Dendritic cell treated with granulocyte-macrophage colony-stimulating factor and Interleukin-4, amounts not matched to agents 40 ng/mL and 50 ng/mL, for 4 days (primary cell): ENCODE measurements at regions not wholly inside any gene's neighbourhood (a gene's known extent, or its start where the extent isn't known, plus 50 kb on each side); places are given as distances from the start of the nearest gene placed in this dataset.

Experiments used
- H3K27ac Mint-ChIP-seq: one replicate; pipeline ENCODE4 v1.8.0; 2022; ENCODE audit warnings: mild to moderate bottlenecking, mixed read lengths
- H3K27me3 Mint-ChIP-seq: one replicate; pipeline ENCODE4 v1.8.0; 2022; ENCODE audit warnings: mild to moderate bottlenecking, mixed read lengths
- H3K36me3 Mint-ChIP-seq: one replicate; pipeline ENCODE4 v1.8.0; 2022; ENCODE audit warnings: low read depth, mixed read lengths
- H3K4me1 Mint-ChIP-seq: one replicate; pipeline ENCODE4 v1.8.0; 2022; ENCODE audit warnings: low read depth, mixed read lengths
- H3K4me3 Mint-ChIP-seq: one replicate; pipeline ENCODE4 v1.8.0; 2022; ENCODE audit warnings: mild to moderate bottlenecking, moderate library complexity, mixed read lengths
- H3K9me3 Mint-ChIP-seq: one replicate; pipeline ENCODE4 v1.8.0; 2022; ENCODE audit warnings: mixed read lengths
- intact Hi-C: fragments of 100-400 bp; cut with micrococcal nuclease; formaldehyde crosslinking; loops from one replicate; pipeline ENCODE4 v1.15.0; 2022

DNA sequence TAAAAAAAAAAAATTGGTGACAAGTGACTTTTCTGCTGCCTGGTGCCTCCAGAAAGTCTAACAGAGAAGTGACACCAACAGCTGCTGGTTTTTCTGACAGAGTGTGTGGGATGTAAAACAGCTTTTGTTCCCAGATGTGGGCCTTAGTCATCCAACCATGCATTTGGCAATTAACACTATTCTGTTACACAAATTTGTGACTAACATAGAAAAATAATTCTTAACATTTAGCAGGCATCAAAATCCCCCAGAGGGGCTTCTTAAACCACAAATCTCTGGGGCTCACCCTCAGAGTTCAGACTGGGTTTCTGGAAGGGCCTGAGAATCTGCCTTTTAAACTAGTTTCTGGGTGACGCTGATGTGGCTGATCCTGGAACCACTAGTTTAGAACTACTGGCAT, 100.5 kb upstream of the PCDH7 start:
- no peaks in the 10 kb centered on the region for H3K36me3 Mint-ChIP-seq
- intact Hi-C loops = no loop called here
- H3K4me3 Mint-ChIP-seq = no peak overlapping the region
- no peaks in the 10 kb centered on the region for H3K27me3 Mint-ChIP-seq
- H3K27ac Mint-ChIP-seq = no peak overlapping the region
- no peaks in the 10 kb centered on the region for H3K9me3 Mint-ChIP-seq
- H3K4me1 Mint-ChIP-seq = no peaks in the 10 kb centered on the region

DNA sequence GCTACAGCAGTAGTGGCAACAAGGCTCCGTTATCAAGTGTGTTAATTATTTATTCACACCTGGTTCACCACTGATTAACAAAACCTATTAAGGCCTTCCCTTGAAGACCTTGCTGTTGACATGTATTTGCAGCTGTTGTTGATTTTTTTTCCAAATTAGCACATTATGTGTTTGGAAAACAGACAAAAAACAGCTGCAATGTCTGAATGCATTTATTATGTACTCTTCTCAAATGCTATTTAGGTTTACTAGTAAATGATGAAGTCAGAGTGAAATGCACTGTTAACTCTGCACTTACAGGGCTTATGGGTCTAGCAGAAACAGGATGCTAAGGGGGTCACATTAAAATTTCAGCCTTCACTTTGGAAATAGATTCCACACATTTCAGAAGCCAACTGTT, 99.5 kb upstream of the PCDH7 start:
- no peak overlapping the region for H3K4me3 Mint-ChIP-seq
- H3K9me3 Mint-ChIP-seq = no peaks in the 10 kb centered on the region
- no peak overlapping the region for H3K27ac Mint-ChIP-seq
- no peaks in the 10 kb centered on the region for H3K36me3 Mint-ChIP-seq
- intact Hi-C loops = no loop called here
- no peaks in the 10 kb centered on the region for H3K4me1 Mint-ChIP-seq
- H3K27me3 Mint-ChIP-seq = no peaks in the 10 kb centered on the region

DNA sequence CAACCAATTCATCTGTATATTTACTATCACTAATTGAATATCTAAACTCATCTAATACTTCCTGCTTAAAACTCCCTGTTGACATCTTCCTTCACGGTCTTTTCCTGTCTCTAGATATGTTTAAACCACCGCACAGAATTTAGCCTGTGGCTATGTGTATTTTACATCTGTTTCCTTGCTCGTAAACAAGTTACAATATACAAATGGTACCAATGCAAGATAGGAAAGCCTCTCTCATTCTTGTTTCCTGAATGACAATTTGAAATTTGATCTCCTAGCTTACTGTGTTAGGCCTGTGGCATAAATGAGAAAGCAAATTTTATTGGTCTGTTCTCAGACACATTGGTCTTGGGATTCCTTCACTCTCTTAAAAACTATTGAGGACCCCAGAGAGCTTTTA, 89.7 kb upstream of the PCDH7 start:
- no peaks in the 10 kb centered on the region for H3K9me3 Mint-ChIP-seq
- no peaks in the 10 kb centered on the region for H3K36me3 Mint-ChIP-seq
- no peaks in the 10 kb centered on the region for H3K27me3 Mint-ChIP-seq
- no peaks in the 10 kb centered on the region for H3K4me1 Mint-ChIP-seq
- H3K4me3 Mint-ChIP-seq = no peak overlapping the region
- no peak overlapping the region for H3K27ac Mint-ChIP-seq
- intact Hi-C loops = no loop called here

DNA sequence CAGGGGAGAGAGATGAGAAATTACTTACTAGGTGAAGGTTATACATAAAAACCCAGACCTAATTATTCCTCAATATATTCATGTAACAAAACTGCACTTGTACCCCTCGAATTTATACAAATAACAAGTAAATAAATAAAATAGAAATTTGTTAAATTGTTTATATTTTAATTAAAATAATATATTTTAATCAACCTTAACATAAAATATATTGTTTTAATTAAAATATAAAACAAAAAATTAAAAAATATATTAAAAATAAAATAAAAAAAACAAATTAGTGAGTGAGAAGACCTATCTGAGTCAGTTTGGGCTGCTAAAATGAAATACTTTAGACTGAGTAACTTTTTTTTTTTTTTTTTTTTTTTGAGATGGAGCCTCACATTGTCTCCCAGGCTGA, 87.4 kb upstream of the PCDH7 start:
- H3K4me3 Mint-ChIP-seq = no peak overlapping the region
- no peaks in the 10 kb centered on the region for H3K9me3 Mint-ChIP-seq
- intact Hi-C loops = no loop called here

DNA sequence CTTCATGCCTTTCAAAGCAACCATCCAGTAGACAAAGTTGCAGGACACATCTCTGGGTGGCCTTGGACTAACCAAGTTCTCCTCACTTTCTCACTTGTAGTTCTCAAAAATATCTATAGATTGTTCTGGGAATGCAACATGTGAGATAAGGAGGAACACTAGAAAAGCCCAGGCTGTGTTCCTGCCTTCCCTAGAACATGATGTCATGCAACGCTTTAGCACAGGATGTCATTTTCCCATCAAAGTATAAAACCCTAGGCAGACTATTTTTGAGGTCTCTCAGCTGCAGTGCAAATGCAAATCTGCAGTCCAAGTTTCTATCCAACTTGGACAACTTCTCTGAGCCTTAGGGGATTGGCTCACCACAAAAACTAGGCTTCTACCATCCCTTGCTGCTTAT, 78.8 kb upstream of the PCDH7 start:
- Mint-ChIP-seq H3K4me1 (no peaks in the 10 kb centered on the region), H3K27me3 (no peaks in the 10 kb centered on the region), H3K27ac (no peak overlapping the region), H3K36me3 (no peaks in the 10 kb centered on the region), H3K9me3 (no peaks in the 10 kb centered on the region), H3K4me3 (no peak overlapping the region)
- intact Hi-C loops = no loop called here

More for the DNA sequence above, 87.4 kb upstream of the PCDH7 start:
- no peaks in the 10 kb centered on the region for H3K36me3 Mint-ChIP-seq
- no peak overlapping the region for H3K27ac Mint-ChIP-seq
- H3K4me1 Mint-ChIP-seq = no peaks in the 10 kb centered on the region
- H3K27me3 Mint-ChIP-seq = no peaks in the 10 kb centered on the region

DNA sequence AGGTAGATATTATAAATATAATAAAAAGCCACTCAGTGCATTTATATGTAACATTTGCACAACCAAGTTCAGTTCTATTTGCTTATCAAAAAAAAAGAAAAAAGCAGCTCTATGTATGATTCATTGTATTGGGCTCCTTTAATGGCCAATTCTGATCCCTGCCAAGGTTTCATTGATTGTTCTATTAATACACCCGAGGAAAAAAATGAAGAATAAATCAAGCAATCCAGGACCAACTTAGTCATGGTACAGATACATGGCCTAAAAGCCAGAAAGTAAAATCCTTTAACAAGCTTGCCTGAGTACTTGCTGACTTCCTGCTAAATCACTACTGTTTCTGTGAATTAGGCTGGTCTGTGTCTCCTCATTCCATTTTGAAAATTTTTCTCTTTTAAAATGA, 77.6 kb upstream of the PCDH7 start:
- Mint-ChIP-seq H3K4me3 (no peak overlapping the region), H3K27ac (no peak overlapping the region), H3K27me3 (no peaks in the 10 kb centered on the region), H3K9me3 (no peaks in the 10 kb centered on the region), H3K4me1 (no peaks in the 10 kb centered on the region), H3K36me3 (no peaks in the 10 kb centered on the region)
- intact Hi-C loops = no loop called here

DNA sequence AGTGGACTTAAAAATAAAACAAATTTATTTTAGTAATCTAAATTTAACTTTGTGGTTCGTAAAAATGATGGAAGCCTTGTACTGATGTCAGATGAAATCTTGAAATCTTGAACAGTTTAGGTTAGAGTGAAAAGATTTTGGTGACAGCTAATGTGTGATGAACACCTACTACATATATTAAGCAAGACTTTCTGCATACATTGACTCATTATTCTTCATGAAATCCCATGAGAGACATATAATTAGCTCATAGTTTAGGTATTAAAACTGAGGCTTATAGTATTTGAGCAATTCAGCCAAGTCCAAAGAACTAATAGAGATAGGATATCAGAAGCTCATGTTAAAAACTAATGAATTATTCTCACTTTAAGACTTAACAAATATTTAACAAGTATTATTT, 66.9 kb upstream of the PCDH7 start:
- Mint-ChIP-seq H3K9me3 (no peaks in the 10 kb centered on the region), H3K4me3 (no peak overlapping the region), H3K27me3 (no peaks in the 10 kb centered on the region), H3K27ac (no peak overlapping the region), H3K36me3 (no peaks in the 10 kb centered on the region), H3K4me1 (no peaks in the 10 kb centered on the region)
- intact Hi-C loops = no loop called here

DNA sequence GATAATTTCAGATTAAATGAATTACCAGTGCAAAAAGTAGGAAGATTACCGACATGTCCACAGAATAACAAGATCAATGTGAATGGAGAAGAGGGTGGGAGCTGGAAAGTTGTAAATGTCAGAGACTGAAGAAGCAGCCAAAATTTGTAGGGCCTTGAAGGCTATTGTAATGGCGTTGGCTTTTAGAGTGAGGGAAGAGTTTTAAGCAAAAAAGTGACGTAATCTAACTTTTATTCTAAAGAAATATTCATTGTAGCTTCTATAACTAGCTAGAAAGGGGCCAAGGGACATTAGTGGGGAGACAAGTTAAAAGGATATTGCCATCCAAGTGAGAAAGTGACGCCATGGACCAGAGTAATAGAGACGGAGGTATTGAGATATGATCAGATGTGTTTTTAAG, 63.3 kb upstream of the PCDH7 start:
- Mint-ChIP-seq H3K36me3 (no peaks in the 10 kb centered on the region), H3K27me3 (no peaks in the 10 kb centered on the region), H3K4me1 (no peaks in the 10 kb centered on the region), H3K9me3 (no peaks in the 10 kb centered on the region), H3K4me3 (no peak overlapping the region), H3K27ac (no peak overlapping the region)
- intact Hi-C loops = no loop called here

DNA sequence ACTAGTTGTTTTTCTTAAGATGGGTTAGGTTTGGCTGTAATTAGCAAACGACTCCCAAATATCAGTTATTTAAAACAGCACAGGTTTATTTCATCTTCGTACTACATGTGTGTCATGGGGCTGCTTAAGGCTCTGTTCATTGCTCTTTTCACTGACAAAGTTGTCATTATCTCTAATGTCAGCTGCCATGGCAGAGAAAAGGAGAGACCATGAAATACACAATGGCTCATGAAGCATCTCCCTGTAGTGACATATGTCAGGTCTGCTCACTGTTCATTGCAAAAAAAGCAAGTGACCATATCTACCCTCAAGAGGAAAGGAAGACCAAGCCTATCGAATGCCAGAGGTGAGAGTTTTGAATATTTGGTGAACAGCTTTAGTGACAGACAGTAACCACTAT, 52.2 kb upstream of the PCDH7 start:
- H3K4me3 Mint-ChIP-seq = no peak overlapping the region
- no peaks in the 10 kb centered on the region for H3K4me1 Mint-ChIP-seq
- H3K27me3 Mint-ChIP-seq = no peaks in the 10 kb centered on the region
- no peaks in the 10 kb centered on the region for H3K36me3 Mint-ChIP-seq
- intact Hi-C loops = no loop called here
- no peaks in the 10 kb centered on the region for H3K9me3 Mint-ChIP-seq
- no peak overlapping the region for H3K27ac Mint-ChIP-seq

DNA sequence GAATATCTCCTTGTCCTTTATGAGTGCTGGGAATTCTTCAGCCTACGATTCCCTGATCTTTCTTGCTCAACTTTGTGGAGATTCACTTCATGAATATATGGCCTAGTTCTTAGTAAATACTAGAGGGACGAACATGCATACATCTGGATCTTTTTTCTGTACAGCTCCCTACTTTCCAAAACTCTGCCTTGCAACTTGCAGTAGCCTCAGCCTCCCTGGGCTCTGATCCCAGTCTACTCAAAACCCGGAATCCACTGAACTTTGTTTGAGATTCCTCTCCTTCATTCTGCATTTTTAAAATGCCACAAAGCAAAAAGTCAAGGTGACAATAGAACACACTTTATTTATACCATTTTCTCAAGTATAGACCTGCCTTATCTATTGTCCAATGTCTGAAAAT, 50.0 kb upstream of the PCDH7 start:
- no peak overlapping the region for H3K27ac Mint-ChIP-seq
- no peaks in the 10 kb centered on the region for H3K9me3 Mint-ChIP-seq
- no peaks in the 10 kb centered on the region for H3K27me3 Mint-ChIP-seq
- intact Hi-C loops = no loop called here
- H3K36me3 Mint-ChIP-seq = no peaks in the 10 kb centered on the region
- no peak overlapping the region for H3K4me3 Mint-ChIP-seq
- H3K4me1 Mint-ChIP-seq = no peaks in the 10 kb centered on the region
